ENCODE measurements at regions not wholly inside any gene's neighbourhood (a gene's known extent, or its start where the extent isn't known, plus 50 kb on each side); places are given as distances from the start of the nearest gene placed in this dataset.
"Not testable (repeated sequence)": the region's sequence is repeated elsewhere in the genome, so short reads cannot be mapped to it uniquely, and the experiment has no call there.

GRCh38 chr5:5733058-5733457 is 310.6 kb downstream of the ICE1 start:
- H3K9me3 ChIP-seq (ENCODE audit: control insufficient read depth in 1 of 2, low read length in 2 of 2); H3K27ac ChIP-seq (ENCODE audit: low read depth, low read length); H3K9ac ChIP-seq (ENCODE audit: low read depth in 1 of 2, low read length in 2 of 2); H3K4me1 ChIP-seq (ENCODE audit: control insufficient read depth in 1 of 2, insufficient read depth in 2 of 2, low read length in 2 of 2); H3K36me3 ChIP-seq (ENCODE audit: control insufficient read depth in 1 of 2, insufficient read depth in 2 of 2, low read length in 2 of 2); H3K4me3 ChIP-seq (ENCODE audit: low read depth in 1 of 2, low read length in 2 of 2); H3K27me3 ChIP-seq (ENCODE audit: control insufficient read depth in 1 of 2, insufficient read depth in 2 of 2, low read length in 2 of 2): not testable (repeated sequence)

- H3K4me3 ChIP-seq (ENCODE audit: low read depth in 1 of 2, low read length in 2 of 2), result no peak overlapping the region
- no peaks in the 10 kb centered on the region for H3K4me1 ChIP-seq (ENCODE audit: control insufficient read depth in 1 of 2, insufficient read depth in 2 of 2, low read length in 2 of 2)
- no peaks in the 10 kb centered on the region for H3K36me3 ChIP-seq (ENCODE audit: control insufficient read depth in 1 of 2, insufficient read depth in 2 of 2, low read length in 2 of 2)
- H3K9me3 ChIP-seq (ENCODE audit: control insufficient read depth in 1 of 2, low read length in 2 of 2), result no peaks in the 10 kb centered on the region
- H3K27me3 ChIP-seq (ENCODE audit: control insufficient read depth in 1 of 2, insufficient read depth in 2 of 2, low read length in 2 of 2), result no peaks in the 10 kb centered on the region
- H3K27ac ChIP-seq (ENCODE audit: low read depth, low read length), result no peak overlapping the region
- no peak overlapping the region for H3K9ac ChIP-seq (ENCODE audit: low read depth in 1 of 2, low read length in 2 of 2)
Measured at GRCh38 chr5:5726401-5726800, 303.9 kb downstream of the ICE1 start.

- Histone ChIP-seq H3K36me3 (ENCODE audit: control insufficient read depth in 1 of 2, insufficient read depth in 2 of 2, low read length in 2 of 2) (no peaks in the 10 kb centered on the region), H3K4me1 (ENCODE audit: control insufficient read depth in 1 of 2, insufficient read depth in 2 of 2, low read length in 2 of 2) (no peaks in the 10 kb centered on the region), H3K9ac (ENCODE audit: low read depth in 1 of 2, low read length in 2 of 2) (no peak overlapping the region), H3K9me3 (ENCODE audit: control insufficient read depth in 1 of 2, low read length in 2 of 2) (no peaks in the 10 kb centered on the region), H3K4me3 (ENCODE audit: low read depth in 1 of 2, low read length in 2 of 2) (no peak overlapping the region), H3K27ac (ENCODE audit: low read depth, low read length) (no peak overlapping the region), H3K27me3 (ENCODE audit: control insufficient read depth in 1 of 2, insufficient read depth in 2 of 2, low read length in 2 of 2) (no peaks in the 10 kb centered on the region)
Measured at GRCh38 chr5:5721881-5722280, 299.4 kb downstream of the ICE1 start.

- Histone ChIP-seq H3K4me1 (ENCODE audit: control insufficient read depth in 1 of 2, insufficient read depth in 2 of 2, low read length in 2 of 2) (no peaks in the 10 kb centered on the region), H3K4me3 (ENCODE audit: low read depth in 1 of 2, low read length in 2 of 2) (no peak overlapping the region), H3K27me3 (ENCODE audit: control insufficient read depth in 1 of 2, insufficient read depth in 2 of 2, low read length in 2 of 2) (no peaks in the 10 kb centered on the region), H3K9me3 (ENCODE audit: control insufficient read depth in 1 of 2, low read length in 2 of 2) (no peaks in the 10 kb centered on the region), H3K36me3 (ENCODE audit: control insufficient read depth in 1 of 2, insufficient read depth in 2 of 2, low read length in 2 of 2) (no peaks in the 10 kb centered on the region), H3K9ac (ENCODE audit: low read depth in 1 of 2, low read length in 2 of 2) (no peak overlapping the region), H3K27ac (ENCODE audit: low read depth, low read length) (no peak overlapping the region)
Measured at GRCh38 chr5:5719292-5719691, 296.8 kb downstream of the ICE1 start.

GRCh38 chr5:5716665-5717064 is 294.2 kb downstream of the ICE1 start:
- Histone ChIP-seq H3K27ac (ENCODE audit: low read depth, low read length) (no peak overlapping the region), H3K4me3 (ENCODE audit: low read depth in 1 of 2, low read length in 2 of 2) (no peak overlapping the region), H3K27me3 (ENCODE audit: control insufficient read depth in 1 of 2, insufficient read depth in 2 of 2, low read length in 2 of 2) (no peaks in the 10 kb centered on the region), H3K4me1 (ENCODE audit: control insufficient read depth in 1 of 2, insufficient read depth in 2 of 2, low read length in 2 of 2) (no peaks in the 10 kb centered on the region), H3K36me3 (ENCODE audit: control insufficient read depth in 1 of 2, insufficient read depth in 2 of 2, low read length in 2 of 2) (no peaks in the 10 kb centered on the region), H3K9me3 (ENCODE audit: control insufficient read depth in 1 of 2, low read length in 2 of 2) (no peaks in the 10 kb centered on the region), H3K9ac (ENCODE audit: low read depth in 1 of 2, low read length in 2 of 2) (no peak overlapping the region)

- no peaks in the 10 kb centered on the region for H3K27me3 ChIP-seq (ENCODE audit: control insufficient read depth in 1 of 2, insufficient read depth in 2 of 2, low read length in 2 of 2)
- H3K4me1 ChIP-seq (ENCODE audit: control insufficient read depth in 1 of 2, insufficient read depth in 2 of 2, low read length in 2 of 2), result no peaks in the 10 kb centered on the region
- H3K27ac ChIP-seq (ENCODE audit: low read depth, low read length), result no peak overlapping the region
- no peaks in the 10 kb centered on the region for H3K36me3 ChIP-seq (ENCODE audit: control insufficient read depth in 1 of 2, insufficient read depth in 2 of 2, low read length in 2 of 2)
- H3K9me3 ChIP-seq (ENCODE audit: control insufficient read depth in 1 of 2, low read length in 2 of 2), result no peaks in the 10 kb centered on the region
- H3K9ac ChIP-seq (ENCODE audit: low read depth in 1 of 2, low read length in 2 of 2), result no peak overlapping the region
- H3K4me3 ChIP-seq (ENCODE audit: low read depth in 1 of 2, low read length in 2 of 2), result no peak overlapping the region
Measured at GRCh38 chr5:5711592-5711991, 289.1 kb downstream of the ICE1 start.

GRCh38 chr5:5711112-5711511 is 288.6 kb downstream of the ICE1 start:
- H3K9me3 ChIP-seq (ENCODE audit: control insufficient read depth in 1 of 2, low read length in 2 of 2), result no peaks in the 10 kb centered on the region
- no peak overlapping the region for H3K9ac ChIP-seq (ENCODE audit: low read depth in 1 of 2, low read length in 2 of 2)
- no peaks in the 10 kb centered on the region for H3K4me1 ChIP-seq (ENCODE audit: control insufficient read depth in 1 of 2, insufficient read depth in 2 of 2, low read length in 2 of 2)
- H3K27ac ChIP-seq (ENCODE audit: low read depth, low read length), result no peak overlapping the region
- no peaks in the 10 kb centered on the region for H3K27me3 ChIP-seq (ENCODE audit: control insufficient read depth in 1 of 2, insufficient read depth in 2 of 2, low read length in 2 of 2)
- no peaks in the 10 kb centered on the region for H3K36me3 ChIP-seq (ENCODE audit: control insufficient read depth in 1 of 2, insufficient read depth in 2 of 2, low read length in 2 of 2)
- H3K4me3 ChIP-seq (ENCODE audit: low read depth in 1 of 2, low read length in 2 of 2), result no peak overlapping the region

GRCh38 chr5:5710471-5710870 is 288.0 kb downstream of the ICE1 start:
- H3K9me3 ChIP-seq (ENCODE audit: control insufficient read depth in 1 of 2, low read length in 2 of 2), result no peaks in the 10 kb centered on the region
- H3K27me3 ChIP-seq (ENCODE audit: control insufficient read depth in 1 of 2, insufficient read depth in 2 of 2, low read length in 2 of 2), result no peaks in the 10 kb centered on the region
- no peaks in the 10 kb centered on the region for H3K36me3 ChIP-seq (ENCODE audit: control insufficient read depth in 1 of 2, insufficient read depth in 2 of 2, low read length in 2 of 2)
- no peak overlapping the region for H3K9ac ChIP-seq (ENCODE audit: low read depth in 1 of 2, low read length in 2 of 2)
- no peak overlapping the region for H3K27ac ChIP-seq (ENCODE audit: low read depth, low read length)
- no peaks in the 10 kb centered on the region for H3K4me1 ChIP-seq (ENCODE audit: control insufficient read depth in 1 of 2, insufficient read depth in 2 of 2, low read length in 2 of 2)
- H3K4me3 ChIP-seq (ENCODE audit: low read depth in 1 of 2, low read length in 2 of 2), result no peak overlapping the region

- no peak overlapping the region for H3K9ac ChIP-seq (ENCODE audit: low read depth in 1 of 2, low read length in 2 of 2)
- H3K4me3 ChIP-seq (ENCODE audit: low read depth in 1 of 2, low read length in 2 of 2), result no peak overlapping the region
- no peaks in the 10 kb centered on the region for H3K27me3 ChIP-seq (ENCODE audit: control insufficient read depth in 1 of 2, insufficient read depth in 2 of 2, low read length in 2 of 2)
- no peaks in the 10 kb centered on the region for H3K4me1 ChIP-seq (ENCODE audit: control insufficient read depth in 1 of 2, insufficient read depth in 2 of 2, low read length in 2 of 2)
- no peak overlapping the region for H3K27ac ChIP-seq (ENCODE audit: low read depth, low read length)
- no peaks in the 10 kb centered on the region for H3K9me3 ChIP-seq (ENCODE audit: control insufficient read depth in 1 of 2, low read length in 2 of 2)
- H3K36me3 ChIP-seq (ENCODE audit: control insufficient read depth in 1 of 2, insufficient read depth in 2 of 2, low read length in 2 of 2), result no peaks in the 10 kb centered on the region
Measured at GRCh38 chr5:5708367-5708919, 286.0 kb downstream of the ICE1 start.

GRCh38 chr5:5705010-5705409 is 282.5 kb downstream of the ICE1 start:
- H3K27ac ChIP-seq (ENCODE audit: low read depth, low read length), result no peak overlapping the region
- H3K36me3 ChIP-seq (ENCODE audit: control insufficient read depth in 1 of 2, insufficient read depth in 2 of 2, low read length in 2 of 2), result no peaks in the 10 kb centered on the region
- no peaks in the 10 kb centered on the region for H3K27me3 ChIP-seq (ENCODE audit: control insufficient read depth in 1 of 2, insufficient read depth in 2 of 2, low read length in 2 of 2)
- no peaks in the 10 kb centered on the region for H3K4me1 ChIP-seq (ENCODE audit: control insufficient read depth in 1 of 2, insufficient read depth in 2 of 2, low read length in 2 of 2)
- no peak overlapping the region for H3K9ac ChIP-seq (ENCODE audit: low read depth in 1 of 2, low read length in 2 of 2)
- no peak overlapping the region for H3K4me3 ChIP-seq (ENCODE audit: low read depth in 1 of 2, low read length in 2 of 2)
- no peaks in the 10 kb centered on the region for H3K9me3 ChIP-seq (ENCODE audit: control insufficient read depth in 1 of 2, low read length in 2 of 2)

- H3K9me3 ChIP-seq (ENCODE audit: control insufficient read depth in 1 of 2, low read length in 2 of 2), result no peaks in the 10 kb centered on the region
- H3K4me3 ChIP-seq (ENCODE audit: low read depth in 1 of 2, low read length in 2 of 2), result no peak overlapping the region
- H3K4me1 ChIP-seq (ENCODE audit: control insufficient read depth in 1 of 2, insufficient read depth in 2 of 2, low read length in 2 of 2), result no peaks in the 10 kb centered on the region
- H3K9ac ChIP-seq (ENCODE audit: low read depth in 1 of 2, low read length in 2 of 2), result no peak overlapping the region
- no peaks in the 10 kb centered on the region for H3K36me3 ChIP-seq (ENCODE audit: control insufficient read depth in 1 of 2, insufficient read depth in 2 of 2, low read length in 2 of 2)
- no peaks in the 10 kb centered on the region for H3K27me3 ChIP-seq (ENCODE audit: control insufficient read depth in 1 of 2, insufficient read depth in 2 of 2, low read length in 2 of 2)
- H3K27ac ChIP-seq (ENCODE audit: low read depth, low read length), result no peak overlapping the region
Measured at GRCh38 chr5:5704352-5704751, 281.9 kb downstream of the ICE1 start.

All from duodenal mucosa (tissue), 2 donors.